ENCODE measurements at regions not wholly inside any gene's neighbourhood (a gene's known extent, or its start where the extent isn't known, plus 50 kb on each side); places are given as distances from the start of the nearest gene placed in this dataset.

DNA sequence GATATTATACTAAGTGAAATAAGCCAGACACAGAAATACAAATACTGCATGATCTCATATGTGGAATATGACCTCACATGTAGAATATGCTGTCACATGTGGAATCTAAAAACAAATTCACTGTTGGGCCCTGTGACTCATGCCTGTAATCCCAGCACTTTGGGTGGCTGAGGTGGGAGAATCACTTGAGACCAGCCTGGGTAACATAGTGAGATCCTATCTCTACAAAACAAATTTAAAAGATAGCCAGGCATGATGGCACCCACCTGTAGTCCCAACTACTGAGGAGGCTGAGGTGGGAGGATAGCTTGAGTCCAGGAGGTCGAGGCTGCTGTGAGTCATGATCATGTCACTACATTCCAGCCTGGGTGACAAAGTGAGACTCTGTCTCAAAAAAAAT, 160.3 kb downstream of the PTEN start:
- TF ChIP-seq CEBPB (IDR thresholded peaks at IDR 0.05) (no peak), TAF1 (IDR thresholded peaks at IDR 0.05; ENCODE audit: low read depth) (no peak), TEAD4 (IDR thresholded peaks at IDR 0.05) (no peak), EGR1 (IDR thresholded peaks at IDR 0.05) (no peak), EP300 (IDR thresholded peaks at IDR 0.05; ENCODE audit: borderline replicate concordance) (no peak)
- TF ChIP-seq, protein P1, sequence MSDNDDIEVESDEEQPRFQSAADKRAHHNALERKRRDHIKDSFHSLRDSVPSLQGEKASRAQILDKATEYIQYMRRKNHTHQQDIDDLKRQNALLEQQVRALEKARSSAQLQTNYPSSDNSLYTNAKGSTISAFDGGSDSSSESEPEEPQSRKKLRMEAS (IDR thresholded peaks at IDR 0.05): no peak

Measured in Ishikawa (cell line).